Spleen (tissue), 11 donors: ENCODE measurements at regions not wholly inside any gene's neighbourhood (a gene's known extent, or its start where the extent isn't known, plus 50 kb on each side); places are given as distances from the start of the nearest gene placed in this dataset.
"Not testable (repeated sequence)": the region's sequence is repeated elsewhere in the genome, so short reads cannot be mapped to it uniquely, and the experiment has no call there.

ENCODE experiments used
- DNase-seq: peaks from one replicate; pipeline ENCODE4 v3.0.0-alpha.2; 2020
- H3K27ac ChIP-seq, 8 donors: fragments of 200-600 bp; sonication (generic) in 7 of 8; 1 replicate in 4 of 8; 2 replicates in 4 of 8; pipeline versions ENCODE4 v1.5.0 to v1.8.0; 2016 to 2021; ENCODE audit warnings: inconsistent platforms in 4 of 8, mild to moderate bottlenecking in 4 of 8, moderate library complexity in 1 of 8
- H3K27me3 ChIP-seq, 7 donors: fragments of 200-600 bp; sonication (generic) in 6 of 7; replicated peaks in 1 of 7; 1 replicate in 4 of 7; 2 replicates in 3 of 7; pipeline versions ENCODE4 v1.5.0 to v1.8.0; 2016 to 2021; ENCODE audit warnings: inconsistent platforms in 3 of 7, mild to moderate bottlenecking in 1 of 7
- H3K36me3 ChIP-seq, 6 donors: fragments of 200-600 bp; sonication (generic) in 5 of 6; 1 replicate in 4 of 6; 2 replicates in 2 of 6; pipeline versions ENCODE4 v1.5.0 to v1.8.0; 2016 to 2021; ENCODE audit warnings: inconsistent platforms in 2 of 6
- H3K4me1 ChIP-seq, 6 donors: fragments of 200-600 bp; sonication (generic) in 5 of 6; 1 replicate in 3 of 6; 2 replicates in 3 of 6; pipeline versions ENCODE4 v1.5.0 to v1.8.0; 2016 to 2021; ENCODE audit warnings: inconsistent platforms in 3 of 6
- H3K4me3 ChIP-seq, 8 donors: fragments of 200-600 bp; sonication (generic) in 7 of 8; 1 replicate in 4 of 8; 2 replicates in 4 of 8; pipeline versions ENCODE4 v1.5.0 to v1.8.0; 2016 to 2021; ENCODE audit warnings: inconsistent platforms in 4 of 8, mild to moderate bottlenecking in 4 of 8, moderate library complexity in 2 of 8
- H3K9me3 ChIP-seq, 8 donors: fragments of 200-600 bp; sonication (generic) in 7 of 8; 1 replicate in 4 of 8; 2 replicates in 4 of 8; pipeline versions ENCODE4 v1.5.0 to v1.8.0; 2016 to 2021; ENCODE audit warnings: inconsistent platforms in 4 of 8
- POLR2A ChIP-seq, 3 donors: fragments of 450-650 bp; IDR thresholded peaks; one replicate each; pipeline ENCODE4 v1.5.1; 2017; ENCODE audit warnings: antibody characterized with exemption in 3 of 3, mild to moderate bottlenecking in 1 of 3
- POLR2AphosphoS5 ChIP-seq, 3 donors: sonication (generic); formaldehyde crosslinking; IDR thresholded peaks; one replicate each; pipeline ENCODE4 v1.5.1; 2017; ENCODE audit warnings: antibody characterized with exemption in 3 of 3
- WGBS, 5 donors: extraction: QIAGEN DNeasy Blood & Tissue Kit in 3 of 5; methylation state at CpG; one replicate each; pipeline versions ENCODE4 v1.1.5 to v1.1.7; 2013 to 2018; 5-methylcytosine and 5-hydroxymethylcytosine counted together
- intact Hi-C: fragments of 100-400 bp; cut with DNase I; formaldehyde crosslinking; loops from one replicate; pipeline ENCODE4 v1.15.0; 2023; ENCODE audit warnings: low total_unique reads
- TF ChIP-seq, protein P1 (sequence below), 11 experiments: fragments of 200-600 bp in 7 of 11; fragments of 450-650 bp in 4 of 11; sonication (generic) in 4 of 11; IDR thresholded peaks in 8 of 11; conservative IDR thresholded peaks in 3 of 11; 1 replicate in 7 of 11; 2 replicates in 4 of 11; pipeline versions ENCODE4 v1.4.0 to v1.8.0; 2016 to 2021; ENCODE audit warnings: antibody characterized with exemption in 11 of 11, inconsistent platforms in 4 of 11, mild to moderate bottlenecking in 1 of 11
- donor health status: healthy with polysubstance abuse.
- donor health status: DM: no; HTN: no; CAD: no; lungs with moderate emphysema.
- donor health status: DM: no; HTN: no; CAD: no.
- donor health status: Bipolar disorder and iron deficiency.
- donor health status: healthy.
- donor health status: DM: no; HTN: no; CAD: no.
- donor health status: DM: yes; HTN: yes; CAD: no.

DNA sequence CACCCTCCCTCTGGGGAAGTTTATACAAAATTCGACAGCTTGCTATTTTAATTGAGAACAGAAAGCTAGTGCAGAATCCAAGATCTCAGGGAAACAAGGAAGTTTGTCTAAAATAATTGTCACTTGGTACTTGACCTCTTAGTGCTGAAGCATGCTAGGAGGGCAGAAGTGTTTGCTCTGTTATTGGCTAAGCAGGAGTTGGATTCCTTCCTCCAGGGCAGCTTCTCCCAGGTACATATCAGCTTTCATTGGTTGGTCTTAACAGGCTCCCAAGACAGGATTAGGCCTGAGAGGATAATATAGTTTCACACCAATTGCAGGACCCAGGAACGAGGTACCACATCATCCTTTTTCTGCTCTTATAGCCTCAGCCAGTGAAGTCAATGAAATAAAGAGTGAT lies 432.8 kb downstream of the IRX1 start:
- WGBS, 5 donors = 46 to 65% (median 59%) methylated on average over 2 of the region's 2 CpGs
- no peaks in the 10 kb centered on the region for H3K4me1 ChIP-seq
- H3K9me3 ChIP-seq = peaks cover 0 to 29% (median 0%) of the 10 kb centered on the region in 8 donors
- intact Hi-C loops = no loop called here
- H3K36me3 ChIP-seq = no peaks in the 10 kb centered on the region
- H3K27me3 ChIP-seq = no peaks in the 10 kb centered on the region
- no peak for TF ChIP-seq POLR2AphosphoS5 (IDR thresholded peaks at IDR 0.05)
- TF ChIP-seq, protein P1, sequence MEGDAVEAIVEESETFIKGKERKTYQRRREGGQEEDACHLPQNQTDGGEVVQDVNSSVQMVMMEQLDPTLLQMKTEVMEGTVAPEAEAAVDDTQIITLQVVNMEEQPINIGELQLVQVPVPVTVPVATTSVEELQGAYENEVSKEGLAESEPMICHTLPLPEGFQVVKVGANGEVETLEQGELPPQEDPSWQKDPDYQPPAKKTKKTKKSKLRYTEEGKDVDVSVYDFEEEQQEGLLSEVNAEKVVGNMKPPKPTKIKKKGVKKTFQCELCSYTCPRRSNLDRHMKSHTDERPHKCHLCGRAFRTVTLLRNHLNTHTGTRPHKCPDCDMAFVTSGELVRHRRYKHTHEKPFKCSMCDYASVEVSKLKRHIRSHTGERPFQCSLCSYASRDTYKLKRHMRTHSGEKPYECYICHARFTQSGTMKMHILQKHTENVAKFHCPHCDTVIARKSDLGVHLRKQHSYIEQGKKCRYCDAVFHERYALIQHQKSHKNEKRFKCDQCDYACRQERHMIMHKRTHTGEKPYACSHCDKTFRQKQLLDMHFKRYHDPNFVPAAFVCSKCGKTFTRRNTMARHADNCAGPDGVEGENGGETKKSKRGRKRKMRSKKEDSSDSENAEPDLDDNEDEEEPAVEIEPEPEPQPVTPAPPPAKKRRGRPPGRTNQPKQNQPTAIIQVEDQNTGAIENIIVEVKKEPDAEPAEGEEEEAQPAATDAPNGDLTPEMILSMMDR (IDR thresholded peaks at IDR 0.05 in 8 of 11, conservative IDR thresholded peaks at IDR 0.05 in 3 of 11) = no peak
- TF ChIP-seq POLR2A (IDR thresholded peaks at IDR 0.05) = no peak
- no peak overlapping the region for H3K27ac ChIP-seq
- no peak overlapping the region for H3K4me3 ChIP-seq
- DNase-seq = no peak

DNA sequence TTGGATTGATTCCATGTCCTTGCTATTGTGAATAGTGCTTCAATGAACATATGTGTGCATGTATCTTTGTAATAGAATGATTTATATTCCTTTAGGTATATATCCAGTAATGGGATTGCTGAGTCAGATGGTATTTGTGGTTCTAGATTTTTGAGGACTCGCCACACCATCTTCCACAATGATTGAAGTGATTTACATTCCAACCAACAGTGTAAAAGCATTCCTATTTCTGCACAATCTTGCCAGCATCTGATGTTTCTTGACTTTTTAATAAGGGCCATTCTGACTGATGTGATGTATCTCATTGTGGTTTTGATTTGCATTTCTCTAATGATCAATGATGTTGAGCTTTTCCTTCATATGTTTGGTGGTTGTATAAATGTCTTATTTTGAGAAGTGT lies 437.9 kb downstream of the IRX1 start:
- H3K4me3 ChIP-seq, H3K27me3 ChIP-seq, intact Hi-C loops, DNase-seq, H3K27ac ChIP-seq, H3K36me3 ChIP-seq, H3K4me1 ChIP-seq: not testable (repeated sequence)
- H3K9me3 ChIP-seq = peaks cover 0 to 28% (median 4%) of the 10 kb centered on the region in 8 donors
- WGBS, 5 donors = 68 to 86% (median 74%) methylated on average over 1 of the region's 1 CpG

DNA sequence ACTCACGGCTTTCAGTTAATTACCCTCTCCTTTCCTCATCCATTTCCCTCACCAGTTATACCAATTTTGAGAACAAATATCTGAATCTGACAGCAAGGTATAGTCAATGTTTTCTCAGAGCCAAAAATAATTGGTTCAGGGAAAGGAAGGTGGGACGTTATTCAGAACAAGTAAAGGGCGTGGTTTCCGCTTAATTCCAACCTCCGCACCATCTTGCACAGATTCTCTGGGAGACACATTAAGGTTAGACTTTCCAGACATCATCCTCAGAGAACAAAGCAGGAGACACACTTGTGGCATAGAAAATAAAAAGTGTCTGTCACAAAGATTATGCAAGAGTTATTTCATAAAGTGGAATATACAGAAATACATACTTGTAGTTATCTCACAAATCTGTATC lies 441.2 kb downstream of the IRX1 start:
- TF ChIP-seq POLR2AphosphoS5 (IDR thresholded peaks at IDR 0.05) = no peak
- TF ChIP-seq POLR2A (IDR thresholded peaks at IDR 0.05) = no peak
- TF ChIP-seq, protein P1 (IDR thresholded peaks at IDR 0.05 in 8 of 11, conservative IDR thresholded peaks at IDR 0.05 in 3 of 11) = no peak
- Histone ChIP-seq H3K27me3 (no peaks in the 10 kb centered on the region), H3K4me3 (no peak overlapping the region), H3K9me3 (peaks cover 0 to 29% (median 8%) of the 10 kb centered on the region in 8 donors), H3K4me1 (no peaks in the 10 kb centered on the region), H3K27ac (no peak overlapping the region), H3K36me3 (no peaks in the 10 kb centered on the region)
- WGBS, 5 donors = 72 to 88% (median 82%) methylated on average over 5 of the region's 5 CpGs
- DNase-seq = no peak
- intact Hi-C loops = no loop called here

DNA sequence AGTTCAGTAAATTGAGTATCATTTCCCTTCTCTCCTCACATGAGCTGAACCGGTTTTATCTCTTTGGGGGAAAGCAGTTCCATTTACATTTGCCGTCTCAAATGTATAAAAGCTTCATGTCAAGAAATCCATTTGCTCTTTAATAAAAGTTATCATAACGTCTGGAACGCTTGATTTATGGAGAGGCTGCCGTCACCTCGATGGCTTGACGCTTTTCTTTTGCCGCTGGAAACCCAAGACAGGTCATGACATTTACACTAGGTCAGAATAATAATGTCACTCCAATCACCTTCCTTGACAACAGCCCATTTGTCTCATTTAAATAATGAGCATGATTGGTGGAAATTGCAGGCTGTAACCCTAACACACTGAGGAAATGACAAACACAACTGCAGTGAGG lies 443.4 kb downstream of the IRX1 start:
- 61 to 79% (median 74%) methylated on average over 8 of the region's 8 CpGs for WGBS, 5 donors
- TF ChIP-seq POLR2A (IDR thresholded peaks at IDR 0.05) (no peak), POLR2AphosphoS5 (IDR thresholded peaks at IDR 0.05) (no peak)
- TF ChIP-seq, protein P1 (IDR thresholded peaks at IDR 0.05 in 8 of 11, conservative IDR thresholded peaks at IDR 0.05 in 3 of 11) = no peak

DNA sequence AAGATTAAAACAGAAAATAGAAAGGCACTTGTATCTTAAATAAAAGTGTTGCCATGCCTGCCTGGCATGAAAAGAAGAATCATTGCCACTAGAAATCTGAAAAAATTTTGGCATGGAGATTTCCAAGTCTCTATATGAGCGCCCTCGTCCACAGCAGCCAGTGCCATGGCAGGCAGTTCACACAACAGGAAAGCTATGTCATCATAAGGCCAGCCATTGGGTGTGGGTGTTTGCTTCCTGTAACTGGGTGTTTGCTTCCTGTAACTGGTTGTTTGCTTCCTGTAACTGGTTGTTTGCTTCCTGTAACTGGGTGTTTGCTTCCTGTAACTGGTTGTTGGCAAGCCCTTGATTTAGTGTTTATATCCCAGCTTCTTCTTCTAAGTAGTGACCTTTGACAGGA lies 446.7 kb downstream of the IRX1 start:
- no peak overlapping the region for H3K4me3 ChIP-seq
- WGBS, 5 donors = 42 to 55% (median 48%) methylated on average over 2 of the region's 2 CpGs
- no peaks in the 10 kb centered on the region for H3K27me3 ChIP-seq
- H3K4me1 ChIP-seq = peaks cover 0 to 4% (median 0%) of the 10 kb centered on the region in 6 donors
- DNase-seq = no peak
- intact Hi-C loops = no loop called here
- H3K27ac ChIP-seq = peak overlapping the region in 6 of 8 donors; percentile 35 to 78 (median 70)
- TF ChIP-seq POLR2AphosphoS5 (IDR thresholded peaks at IDR 0.05) (peak in 1 of 3 donors; percentile 32), POLR2A (IDR thresholded peaks at IDR 0.05) (no peak)
- peaks cover 0 to 51% (median 9%) of the 10 kb centered on the region in 8 donors for H3K9me3 ChIP-seq
- no peaks in the 10 kb centered on the region for H3K36me3 ChIP-seq

More for the DNA sequence above, 443.4 kb downstream of the IRX1 start:
- no peaks in the 10 kb centered on the region for H3K27me3 ChIP-seq
- no peak for DNase-seq
- H3K36me3 ChIP-seq = no peaks in the 10 kb centered on the region
- no peak overlapping the region for H3K27ac ChIP-seq
- intact Hi-C loops = no loop called here
- H3K9me3 ChIP-seq = peaks cover 0 to 44% (median 8%) of the 10 kb centered on the region in 8 donors
- no peak overlapping the region for H3K4me3 ChIP-seq
- peaks cover 0 to 4% (median 0%) of the 10 kb centered on the region in 6 donors for H3K4me1 ChIP-seq
